GM10266 (cell line): ENCODE measurements at regions not wholly inside any gene's neighbourhood (a gene's known extent, or its start where the extent isn't known, plus 50 kb on each side); places are given as distances from the start of the nearest gene placed in this dataset.

Experiments used
- DNase-seq: peaks from one replicate; pipeline ENCODE4 v3.0.0; 2012; ENCODE audit errors: extremely low spot score
- CTCF ChIP-seq: IDR thresholded peaks from 2 replicates; pipeline ENCODE4 v1.5.1; 2012; ENCODE audit warnings: mild to moderate bottlenecking, low read depth; ENCODE audit not compliant: control insufficient read depth, insufficient read depth; ENCODE audit errors: missing control alignments

- TF ChIP-seq CTCF: no peak
- DNase-seq: no peak
Measured at GRCh38 chr20:48326868-48327267, 500.9 kb downstream of the PREX1 start.

GRCh38 chr20:48326434-48326691 lies 501.4 kb downstream of the PREX1 start:
- TF ChIP-seq CTCF: no peak
- DNase-seq: no peak

GRCh38 chr20:48325656-48326433 lies 502.0 kb downstream of the PREX1 start:
- no peak for DNase-seq
- TF ChIP-seq CTCF: no peak

- no peak for TF ChIP-seq CTCF
- DNase-seq: no peak
Measured at GRCh38 chr20:48324744-48325143, 503.1 kb downstream of the PREX1 start.

GRCh38 chr20:48321271-48321670 lies 506.5 kb downstream of the PREX1 start:
- TF ChIP-seq CTCF: no peak
- no peak for DNase-seq

GRCh38 chr20:48319943-48320584 lies 507.7 kb downstream of the PREX1 start:
- no peak for DNase-seq

More at GRCh38 chr20:48319943-48320584, 507.7 kb downstream of the PREX1 start:
- no peak for TF ChIP-seq CTCF
